NCI-H345 treated with DMSO at 0.1 percent for 48 hours (cell line): ENCODE measurements at regions not wholly inside any gene's neighbourhood (a gene's known extent, or its start where the extent isn't known, plus 50 kb on each side); places are given as distances from the start of the nearest gene placed in this dataset.
A peak's percentile ranks its signal among the peaks of the same experiment; 100 is the strongest.
"Not testable (repeated sequence)": the region's sequence is repeated elsewhere in the genome, so short reads cannot be mapped to it uniquely, and the experiment has no call there.

ENCODE experiments used
- DNase-seq: peaks from one replicate; lab custom pipeline; 2025; ENCODE audit not compliant: unreplicated experiment; lab: John Stamatoyannopoulos, UW

- peak; percentile 28 for DNase-seq
Observed at GRCh38 chr1:203996126-203996525, 76.8 kb upstream of the SOX13 start.

GRCh38 chr1:203998571-203998970, 74.3 kb upstream of the SOX13 start:
- not testable (repeated sequence) for DNase-seq

- no peak for DNase-seq
Observed at GRCh38 chr1:203999618-204000017, 73.3 kb upstream of the SOX13 start.

GRCh38 chr1:204001166-204001901, 71.6 kb upstream of the SOX13 start:
- no peak for DNase-seq

- no peak for DNase-seq
Observed at GRCh38 chr1:204002614-204003013, 70.3 kb upstream of the SOX13 start.

GRCh38 chr1:204003536-204003935, 69.4 kb upstream of the SOX13 start:
- DNase-seq = no peak

- DNase-seq = no peak
Observed at GRCh38 chr1:204011426-204011825, 61.5 kb upstream of the SOX13 start.

- DNase-seq = no peak
Observed at GRCh38 chr1:204013052-204013451, 59.9 kb upstream of the SOX13 start.

- no peak for DNase-seq
Observed at GRCh38 chr1:204014336-204014735, 58.6 kb upstream of the SOX13 start.

GRCh38 chr1:204014961-204015360, 58.0 kb upstream of the SOX13 start:
- not testable (repeated sequence) for DNase-seq

- no peak for DNase-seq
Observed at GRCh38 chr1:204017032-204017431, 55.9 kb upstream of the SOX13 start.

- DNase-seq = no peak
Observed at GRCh38 chr1:204018460-204018859, 54.5 kb upstream of the SOX13 start.
